22Rv1 (cell line): ENCODE measurements at regions not wholly inside any gene's neighbourhood (a gene's known extent, or its start where the extent isn't known, plus 50 kb on each side); places are given as distances from the start of the nearest gene placed in this dataset.

Source experiments
- CTCF ChIP-seq: fragments of 450-650 bp; IDR thresholded peaks from 2 replicates; pipeline ENCODE4 v1.5.1; 2017; ENCODE audit warnings: mild to moderate bottlenecking
- ZFX ChIP-seq: fragments of 450-650 bp; IDR thresholded peaks from 2 replicates; pipeline ENCODE4 v1.6.1; 2017; ENCODE audit warnings: antibody characterized with exemption, borderline replicate concordance

- TF ChIP-seq CTCF (no peak), ZFX (no peak)
Measured at GRCh38 chr6:19911223-19911622, 74.1 kb downstream of the ID4 start.
